ENCODE measurements at regions not wholly inside any gene's neighbourhood (a gene's known extent, or its start where the extent isn't known, plus 50 kb on each side); places are given as distances from the start of the nearest gene placed in this dataset.

- H3K4me3 ChIP-seq (ENCODE audit: low read depth, low read length), result no peak overlapping the region
- no peak for TF ChIP-seq CTCF (conservative IDR thresholded peaks at IDR 0.05; ENCODE audit: low read depth, low read length)
- no peak for DNase-seq (ENCODE audit: low read depth)
Observed at GRCh38 chr2:12110074-12110473, 363.6 kb downstream of the LPIN1 start.

- H3K4me3 ChIP-seq (ENCODE audit: low read depth, low read length), result no peak overlapping the region
- DNase-seq (ENCODE audit: low read depth), result no peak
- no peak for TF ChIP-seq CTCF (conservative IDR thresholded peaks at IDR 0.05; ENCODE audit: low read depth, low read length)
Observed at GRCh38 chr2:12110481-12110880, 364.0 kb downstream of the LPIN1 start.

GRCh38 chr2:12113412-12113811 lies 367.0 kb downstream of the LPIN1 start:
- DNase-seq (ENCODE audit: low read depth), result no peak
- TF ChIP-seq CTCF (conservative IDR thresholded peaks at IDR 0.05; ENCODE audit: low read depth, low read length), result no peak
- H3K4me3 ChIP-seq (ENCODE audit: low read depth, low read length), result no peak overlapping the region

GRCh38 chr2:12114816-12115215 lies 368.4 kb downstream of the LPIN1 start:
- no peak for DNase-seq (ENCODE audit: low read depth)
- no peak for TF ChIP-seq CTCF (conservative IDR thresholded peaks at IDR 0.05; ENCODE audit: low read depth, low read length)

GRCh38 chr2:12116228-12116750 lies 369.9 kb downstream of the LPIN1 start:
- TF ChIP-seq CTCF (conservative IDR thresholded peaks at IDR 0.05; ENCODE audit: low read depth, low read length), result no peak
- no peak for DNase-seq (ENCODE audit: low read depth)
- H3K4me3 ChIP-seq (ENCODE audit: low read depth, low read length), result no peak overlapping the region

More at GRCh38 chr2:12114816-12115215, 368.4 kb downstream of the LPIN1 start:
- H3K4me3 ChIP-seq (ENCODE audit: low read depth, low read length), result no peak overlapping the region

- H3K4me3 ChIP-seq (ENCODE audit: low read depth, low read length), result no peak overlapping the region
- DNase-seq (ENCODE audit: low read depth), result no peak
- TF ChIP-seq CTCF (conservative IDR thresholded peaks at IDR 0.05; ENCODE audit: low read depth, low read length), result no peak
Observed at GRCh38 chr2:12119841-12120240, 373.4 kb downstream of the LPIN1 start.

Measured in epithelial cell of proximal tubule (primary cell).